SU-DHL-6 (cell line): ENCODE measurements at regions not wholly inside any gene's neighbourhood (a gene's known extent, or its start where the extent isn't known, plus 50 kb on each side); places are given as distances from the start of the nearest gene placed in this dataset.

Source experiments
- H2AFZ ChIP-seq: fragments of 200-600 bp; sonication (generic); 2 replicates; pipeline ENCODE4 v1.6.1; 2014; ENCODE audit warnings: low read depth, mild to moderate bottlenecking, moderate library complexity, mixed read lengths, antibody characterized with exemption, low read length; ENCODE audit not compliant: severe bottlenecking
- H3F3A ChIP-seq: fragments of 200-600 bp; shearing (Covaris generic); 2 replicates; pipeline ENCODE4 v1.6.0; 2016; ENCODE audit warnings: antibody characterized with exemption, mild to moderate bottlenecking; ENCODE audit not compliant: insufficient read depth
- H3K27ac ChIP-seq: fragments of 200-600 bp; sonication (generic); 2 replicates; pipeline ENCODE4 v1.5.1; 2016; ENCODE audit warnings: low read depth, mild to moderate bottlenecking, low read length, moderate library complexity, mixed read lengths
- H3K27me3 ChIP-seq: fragments of 200-600 bp; sonication (generic), shearing (Covaris generic); 2 replicates; pipeline ENCODE4 v1.6.0; 2014; ENCODE audit warnings: mild to moderate bottlenecking, low read length
- H3K36me3 ChIP-seq: fragments of 200-600 bp; sonication (generic); 2 replicates; pipeline ENCODE4 v1.6.1; 2014; ENCODE audit warnings: mild to moderate bottlenecking, low read length, mixed read lengths
- H3K4me2 ChIP-seq: fragments of 300-600, 200-600 bp; shearing (Covaris generic), sonication (generic); 2 replicates; pipeline ENCODE4 v1.6.0; 2014; ENCODE audit warnings: low read length, low read depth, mild to moderate bottlenecking; ENCODE audit not compliant: poor library complexity, severe bottlenecking
- H3K4me3 ChIP-seq: fragments of 200-600 bp; sonication (generic); 2 replicates; pipeline ENCODE4 v1.5.1; 2014; ENCODE audit warnings: antibody characterized with exemption, low read length, mild to moderate bottlenecking, mixed read lengths; ENCODE audit not compliant: insufficient read depth, poor library complexity, severe bottlenecking
- H3K79me2 ChIP-seq: fragments of 200-600 bp; sonication (generic); 2 replicates; pipeline ENCODE4 v1.6.1; 2014; ENCODE audit warnings: mild to moderate bottlenecking, low read length, moderate library complexity; ENCODE audit not compliant: insufficient read depth
- H3K9ac ChIP-seq: fragments of 200-600 bp; sonication (generic); 2 replicates; pipeline ENCODE4 v1.7.0; 2014; ENCODE audit warnings: mild to moderate bottlenecking, low read length
- H3K9me2 ChIP-seq: fragments of 200-600 bp; sonication (generic); replicated peaks from 2 replicates; pipeline ENCODE4 v1.6.1; 2014; ENCODE audit warnings: low read length; ENCODE audit not compliant: insufficient read depth
- H3K9me3 ChIP-seq: fragments of 200-600 bp; sonication (generic); 2 replicates; pipeline ENCODE4 v1.6.1; 2014; ENCODE audit warnings: low read length, mixed read lengths; ENCODE audit not compliant: insufficient read depth
- H4K20me1 ChIP-seq: fragments of 200-600 bp; sonication (generic); 2 replicates; pipeline ENCODE4 v1.6.1; 2014; ENCODE audit warnings: low read depth, mild to moderate bottlenecking, antibody characterized with exemption, low read length, moderate library complexity, mixed read lengths
- EZH2phosphoT487 ChIP-seq: fragments of 200-600 bp; sonication (generic), shearing (Covaris generic); conservative IDR thresholded peaks from 2 replicates; pipeline ENCODE4 v1.6.1; 2018; ENCODE audit warnings: mild to moderate bottlenecking, antibody characterized with exemption, low read length, moderate library complexity, mixed read lengths
- TF ChIP-seq, protein P1 (sequence below): fragments of 200-600 bp; sonication (generic); IDR thresholded peaks from one replicate; pipeline ENCODE4 v1.5.1; 2017; ENCODE audit warnings: antibody characterized with exemption, mild to moderate bottlenecking, low read length, moderate library complexity; ENCODE audit not compliant: insufficient read depth, poor library complexity, severe bottlenecking

- Histone ChIP-seq H3K4me3 (no peak overlapping the region), H3F3A (no peaks in the 10 kb centered on the region), H3K79me2 (no peaks in the 10 kb centered on the region), H4K20me1 (no peaks in the 10 kb centered on the region), H3K9ac (no peak overlapping the region), H3K9me2 (no peaks in the 10 kb centered on the region), H3K27ac (no peak overlapping the region), H3K27me3 (no peaks in the 10 kb centered on the region), H3K4me2 (no peak overlapping the region), H3K36me3 (no peaks in the 10 kb centered on the region), H2AFZ (no peak overlapping the region), H3K9me3 (no peaks in the 10 kb centered on the region)
- TF ChIP-seq EZH2phosphoT487: no peak
- TF ChIP-seq, protein P1, sequence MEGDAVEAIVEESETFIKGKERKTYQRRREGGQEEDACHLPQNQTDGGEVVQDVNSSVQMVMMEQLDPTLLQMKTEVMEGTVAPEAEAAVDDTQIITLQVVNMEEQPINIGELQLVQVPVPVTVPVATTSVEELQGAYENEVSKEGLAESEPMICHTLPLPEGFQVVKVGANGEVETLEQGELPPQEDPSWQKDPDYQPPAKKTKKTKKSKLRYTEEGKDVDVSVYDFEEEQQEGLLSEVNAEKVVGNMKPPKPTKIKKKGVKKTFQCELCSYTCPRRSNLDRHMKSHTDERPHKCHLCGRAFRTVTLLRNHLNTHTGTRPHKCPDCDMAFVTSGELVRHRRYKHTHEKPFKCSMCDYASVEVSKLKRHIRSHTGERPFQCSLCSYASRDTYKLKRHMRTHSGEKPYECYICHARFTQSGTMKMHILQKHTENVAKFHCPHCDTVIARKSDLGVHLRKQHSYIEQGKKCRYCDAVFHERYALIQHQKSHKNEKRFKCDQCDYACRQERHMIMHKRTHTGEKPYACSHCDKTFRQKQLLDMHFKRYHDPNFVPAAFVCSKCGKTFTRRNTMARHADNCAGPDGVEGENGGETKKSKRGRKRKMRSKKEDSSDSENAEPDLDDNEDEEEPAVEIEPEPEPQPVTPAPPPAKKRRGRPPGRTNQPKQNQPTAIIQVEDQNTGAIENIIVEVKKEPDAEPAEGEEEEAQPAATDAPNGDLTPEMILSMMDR: no peak
These were observed 129.5 kb upstream of the CDK1 start for GRCh38 chr10:60648761-60649160.

GRCh38 chr10:60646966-60647796 lies 131.1 kb upstream of the CDK1 start:
- TF ChIP-seq, protein P1: peak; percentile 73
- TF ChIP-seq EZH2phosphoT487: no peak

GRCh38 chr10:60645980-60646379 lies 132.3 kb upstream of the CDK1 start:
- H3K9ac ChIP-seq: no peak overlapping the region
- no peaks in the 10 kb centered on the region for H3K9me3 ChIP-seq
- H3K4me3 ChIP-seq: no peak overlapping the region
- no peaks in the 10 kb centered on the region for H3K79me2 ChIP-seq
- H3K9me2 ChIP-seq: no peaks in the 10 kb centered on the region
- H2AFZ ChIP-seq: no peak overlapping the region
- H3K27me3 ChIP-seq: no peaks in the 10 kb centered on the region
- no peak overlapping the region for H3K4me2 ChIP-seq
- H4K20me1 ChIP-seq: no peaks in the 10 kb centered on the region
- no peaks in the 10 kb centered on the region for H3K36me3 ChIP-seq
- no peaks in the 10 kb centered on the region for H3F3A ChIP-seq
- TF ChIP-seq, protein P1: no peak
- TF ChIP-seq EZH2phosphoT487: no peak
- H3K27ac ChIP-seq: no peak overlapping the region

More at GRCh38 chr10:60646966-60647796, 131.1 kb upstream of the CDK1 start:
- H3K27me3 ChIP-seq: no peaks in the 10 kb centered on the region
- no peaks in the 10 kb centered on the region for H4K20me1 ChIP-seq
- no peak overlapping the region for H3K27ac ChIP-seq
- no peaks in the 10 kb centered on the region for H3K9me3 ChIP-seq
- no peak overlapping the region for H3K4me3 ChIP-seq
- no peak overlapping the region for H2AFZ ChIP-seq
- H3K79me2 ChIP-seq: no peaks in the 10 kb centered on the region
- H3K4me2 ChIP-seq: no peak overlapping the region
- H3F3A ChIP-seq: no peaks in the 10 kb centered on the region
- no peak overlapping the region for H3K9ac ChIP-seq
- H3K9me2 ChIP-seq: no peaks in the 10 kb centered on the region
- H3K36me3 ChIP-seq: no peaks in the 10 kb centered on the region
